Endodermal cell (in vitro differentiated cells): ENCODE measurements at regions not wholly inside any gene's neighbourhood (a gene's known extent, or its start where the extent isn't known, plus 50 kb on each side); places are given as distances from the start of the nearest gene placed in this dataset.

Experiments used
- DNase-seq: peaks from one replicate; pipeline ENCODE4 v3.0.0-alpha.2; 2017
- H3K27ac ChIP-seq: 2 replicates; pipeline ENCODE4 v1.5.1; 2013; ENCODE audit warnings: mild to moderate bottlenecking, low read depth, low read length, moderate library complexity
- H3K27me3 ChIP-seq: 2 replicates; pipeline ENCODE4 v1.6.1; 2013; ENCODE audit warnings: mild to moderate bottlenecking, low read length, moderate library complexity; ENCODE audit not compliant: insufficient read depth, control insufficient read depth, poor library complexity, severe bottlenecking
- H3K36me3 ChIP-seq: 2 replicates; pipeline ENCODE4 v1.7.0; 2013; ENCODE audit warnings: mild to moderate bottlenecking, low read length, moderate library complexity; ENCODE audit not compliant: control insufficient read depth, insufficient read depth
- H3K4me1 ChIP-seq: one replicate; pipeline ENCODE4 v1.7.0; 2013; ENCODE audit warnings: low read length; ENCODE audit not compliant: control insufficient read depth, insufficient read depth
- H3K4me3 ChIP-seq: 2 replicates; pipeline ENCODE4 v1.5.1; 2013; ENCODE audit warnings: mild to moderate bottlenecking, low read length, moderate library complexity
- H3K9ac ChIP-seq: 2 replicates; pipeline ENCODE4 v1.6.1; 2013; ENCODE audit warnings: mild to moderate bottlenecking, low read length, moderate library complexity; ENCODE audit not compliant: poor library complexity, severe bottlenecking; ENCODE audit errors: extremely low read depth
- H3K9me3 ChIP-seq: 2 replicates; pipeline ENCODE4 v1.6.1; 2013; ENCODE audit warnings: mild to moderate bottlenecking, low read length, moderate library complexity; ENCODE audit not compliant: control insufficient read depth
- H3K27ac Mint-ChIP-seq: 2 replicates; pipeline ENCODE4 v1.8.0; 2020; ENCODE audit warnings: mixed read lengths
- H3K27me3 Mint-ChIP-seq: 2 replicates; pipeline ENCODE4 v1.8.0; 2021; ENCODE audit warnings: mild to moderate bottlenecking, mixed read lengths; ENCODE audit not compliant: insufficient read depth
- H3K36me3 Mint-ChIP-seq: 2 replicates; pipeline ENCODE4 v1.8.0; 2020; ENCODE audit warnings: low read depth, mixed read lengths
- H3K4me1 Mint-ChIP-seq: 2 replicates; pipeline ENCODE4 v1.8.0; 2020; ENCODE audit warnings: mixed read lengths
- H3K4me3 Mint-ChIP-seq: 2 replicates; pipeline ENCODE4 v1.8.0; 2020; ENCODE audit warnings: mild to moderate bottlenecking, moderate library complexity, mixed read lengths
- H3K9me3 Mint-ChIP-seq: 2 replicates; pipeline ENCODE4 v1.8.0; 2020; ENCODE audit warnings: mild to moderate bottlenecking, mixed read lengths
- CTCF ChIP-seq: fragments of 200-600 bp; sonication (generic); conservative IDR thresholded peaks from 2 replicates; pipeline ENCODE4 v1.5.0; 2021; ENCODE audit warnings: antibody characterized with exemption, mild to moderate bottlenecking
- WGBS, 2 experiments: methylation state at CpG; one replicate each; pipeline versions ENCODE4 v1.1.5 to v1.1.7; 2013; ENCODE audit warnings: missing lambda C conversion rate in 2 of 2, mixed read lengths in 1 of 2; ENCODE audit not compliant: insufficient coverage in 1 of 2, insufficient read length in 1 of 2; 5-methylcytosine and 5-hydroxymethylcytosine counted together

- Histone ChIP-seq H3K9me3 (no peaks in the 10 kb centered on the region), H3K4me3 (no peak overlapping the region), H3K27ac (no peak overlapping the region), H3K27me3 (no peaks in the 10 kb centered on the region), H3K36me3 (no peaks in the 10 kb centered on the region), H3K9ac (no peak overlapping the region), H3K4me1 (no peaks in the 10 kb centered on the region)
- Mint-ChIP-seq H3K4me1 (no peaks in the 10 kb centered on the region), H3K27ac (no peak overlapping the region), H3K27me3 (no peaks in the 10 kb centered on the region), H3K4me3 (no peak overlapping the region), H3K36me3 (no peaks in the 10 kb centered on the region), H3K9me3 (no peaks in the 10 kb centered on the region)
- 91 to 100% methylated on average over 1 to 2 of the region's 2 CpGs for WGBS, 2 experiments
- TF ChIP-seq CTCF = no peak
- no peak for DNase-seq
Measured at GRCh38 chr9:13023498-13023897, 248.7 kb downstream of the LURAP1L start.

GRCh38 chr9:13026956-13027355 lies 252.1 kb downstream of the LURAP1L start:
- Mint-ChIP-seq H3K36me3 (no peaks in the 10 kb centered on the region), H3K4me1 (no peaks in the 10 kb centered on the region)
- WGBS, 2 experiments = 80 to 100% methylated on average over 2 to 3 of the region's 3 CpGs

GRCh38 chr9:13027879-13028278 lies 251.6 kb downstream of the MPDZ start:
- H3K4me1 Mint-ChIP-seq = no peaks in the 10 kb centered on the region
- no peak overlapping the region for H3K27ac Mint-ChIP-seq
- no peaks in the 10 kb centered on the region for H3K36me3 Mint-ChIP-seq
- no peak for TF ChIP-seq CTCF
- WGBS, 2 experiments = 93% methylated on average over 6 of the region's 6 CpGs; no CpG with 5 or more reads in 1 of the 2 experiments
- no peak overlapping the region for H3K4me3 Mint-ChIP-seq
- no peaks in the 10 kb centered on the region for H3K27me3 Mint-ChIP-seq
- Histone ChIP-seq H3K27me3 (no peaks in the 10 kb centered on the region), H3K9ac (no peak overlapping the region), H3K4me3 (no peak overlapping the region), H3K9me3 (no peaks in the 10 kb centered on the region), H3K27ac (no peak overlapping the region), H3K36me3 (no peaks in the 10 kb centered on the region), H3K4me1 (no peaks in the 10 kb centered on the region)
- no peak for DNase-seq
- no peaks in the 10 kb centered on the region for H3K9me3 Mint-ChIP-seq

More at GRCh38 chr9:13026956-13027355, 252.1 kb downstream of the LURAP1L start:
- no peak overlapping the region for H3K9ac ChIP-seq
- no peak overlapping the region for H3K4me3 ChIP-seq
- no peak for DNase-seq
- Mint-ChIP-seq H3K27me3 (no peaks in the 10 kb centered on the region), H3K27ac (no peak overlapping the region), H3K4me3 (no peak overlapping the region), H3K9me3 (no peaks in the 10 kb centered on the region)
- H3K27ac ChIP-seq = no peak overlapping the region
- H3K4me1 ChIP-seq = no peaks in the 10 kb centered on the region
- TF ChIP-seq CTCF = no peak
- H3K9me3 ChIP-seq = no peaks in the 10 kb centered on the region
- H3K36me3 ChIP-seq = no peaks in the 10 kb centered on the region
- H3K27me3 ChIP-seq = no peaks in the 10 kb centered on the region
